Hepatocyte (in vitro differentiated cells): ENCODE measurements at regions not wholly inside any gene's neighbourhood (a gene's known extent, or its start where the extent isn't known, plus 50 kb on each side); places are given as distances from the start of the nearest gene placed in this dataset.
A peak's percentile ranks its signal among the peaks of the same experiment; 100 is the strongest.

Experiments used
- DNase-seq: peaks from one replicate; pipeline ENCODE4 v3.0.0-alpha.2; 2016; ENCODE audit warnings: low spot score
- H2AFZ ChIP-seq: fragments of 200-600 bp; sonication (generic); 2 replicates; pipeline ENCODE4 v1.6.0; 2016; ENCODE audit warnings: antibody characterized with exemption, mild to moderate bottlenecking
- H3K27ac ChIP-seq: fragments of 200-600 bp; sonication (generic); 2 replicates; pipeline ENCODE4 v1.5.1; 2016; ENCODE audit warnings: mild to moderate bottlenecking
- H3K27me3 ChIP-seq: fragments of 200-600 bp; sonication (generic); 2 replicates; pipeline ENCODE4 v1.6.1; 2016
- H3K36me3 ChIP-seq: fragments of 200-600 bp; sonication (generic); replicated peaks from 2 replicates; pipeline ENCODE4 v1.5.1; 2016; ENCODE audit warnings: low read depth; ENCODE audit not compliant: insufficient read depth
- H3K4me1 ChIP-seq: fragments of 200-600 bp; sonication (generic); 2 replicates; pipeline ENCODE4 v1.5.1; 2016; ENCODE audit warnings: mild to moderate bottlenecking, moderate library complexity; ENCODE audit not compliant: insufficient read depth
- H3K4me2 ChIP-seq: fragments of 200-600 bp; sonication (generic); 2 replicates; pipeline ENCODE4 v1.6.0; 2016
- H3K4me3 ChIP-seq: fragments of 200-600 bp; sonication (generic); 2 replicates; pipeline ENCODE4 v1.5.1; 2016; ENCODE audit warnings: mild to moderate bottlenecking
- H3K79me2 ChIP-seq: fragments of 200-600 bp; sonication (generic); 2 replicates; pipeline ENCODE4 v1.6.0; 2017; ENCODE audit warnings: mild to moderate bottlenecking
- H3K9me2 ChIP-seq: fragments of 200-600 bp; sonication (generic); replicated peaks from 2 replicates; pipeline ENCODE4 v1.6.0; 2017; ENCODE audit warnings: mild to moderate bottlenecking; ENCODE audit not compliant: insufficient read depth
- H3K9me3 ChIP-seq: fragments of 200-600 bp; sonication (generic); 2 replicates; pipeline ENCODE4 v1.5.1; 2016; ENCODE audit warnings: low read depth, mild to moderate bottlenecking
- H4K20me1 ChIP-seq: fragments of 200-600 bp; sonication (generic); 2 replicates; pipeline ENCODE4 v1.6.0; 2016; ENCODE audit warnings: mild to moderate bottlenecking; ENCODE audit not compliant: insufficient read depth, poor library complexity, severe bottlenecking
- CTCF ChIP-seq: fragments of 200-600 bp; sonication (generic); IDR thresholded peaks from 2 replicates; pipeline ENCODE4 v1.5.1; 2016; ENCODE audit warnings: antibody characterized with exemption, mild to moderate bottlenecking; ENCODE audit not compliant: poor library complexity
- EZH2 ChIP-seq: fragments of 200-600 bp; sonication (generic); IDR thresholded peaks from 2 replicates; pipeline ENCODE4 v1.6.1; 2016; ENCODE audit warnings: antibody characterized with exemption, mild to moderate bottlenecking, borderline replicate concordance
- EZH2phosphoT487 ChIP-seq: fragments of 200-600 bp; sonication (generic); IDR thresholded peaks from one replicate; pipeline ENCODE4 v1.6.1; 2018; ENCODE audit warnings: antibody characterized with exemption, mild to moderate bottlenecking, low read depth, moderate library complexity; ENCODE audit not compliant: unreplicated experiment, severe bottlenecking
- WGBS: methylation state at CpG from one replicate; pipeline ENCODE4 v1.1.6; 2016; ENCODE audit warnings: low lambda C conversion rate; ENCODE audit errors: missing lambda C conversion rate; 5-methylcytosine and 5-hydroxymethylcytosine counted together

GRCh38 chr13:109509154-109509900 lies 277.1 kb downstream of the IRS2 start:
- Histone ChIP-seq H3K9me3 (no peaks in the 10 kb centered on the region), H3K36me3 (no peaks in the 10 kb centered on the region), H3K27me3 (no peaks in the 10 kb centered on the region), H2AFZ (no peak overlapping the region), H3K4me3 (no peak overlapping the region), H3K4me1 (peaks cover 10% of the 10 kb centered on the region), H3K79me2 (no peaks in the 10 kb centered on the region), H3K27ac (peak overlapping the region; percentile 82), H4K20me1 (no peaks in the 10 kb centered on the region), H3K9me2 (no peaks in the 10 kb centered on the region), H3K4me2 (peak overlapping the region; percentile 6)
- TF ChIP-seq CTCF (no peak), EZH2phosphoT487 (no peak), EZH2 (no peak)
- DNase-seq = peak; percentile 41
- WGBS = 69% methylated on average over 4 of the region's 4 CpGs

- TF ChIP-seq EZH2phosphoT487 (no peak), EZH2 (no peak), CTCF (no peak)
- Histone ChIP-seq H3K79me2 (no peaks in the 10 kb centered on the region), H4K20me1 (no peaks in the 10 kb centered on the region), H3K4me2 (no peak overlapping the region), H3K4me3 (no peak overlapping the region), H3K36me3 (no peaks in the 10 kb centered on the region), H3K27me3 (no peaks in the 10 kb centered on the region), H2AFZ (no peak overlapping the region), H3K4me1 (no peaks in the 10 kb centered on the region), H3K9me3 (no peaks in the 10 kb centered on the region), H3K27ac (no peak overlapping the region), H3K9me2 (no peaks in the 10 kb centered on the region)
- no peak for DNase-seq
- WGBS = 65% methylated on average over 6 of the region's 6 CpGs
Measured at GRCh38 chr13:109500146-109500773, 286.1 kb downstream of the IRS2 start.

GRCh38 chr13:109497917-109498316 lies 288.5 kb downstream of the IRS2 start:
- Histone ChIP-seq H3K9me2 (no peaks in the 10 kb centered on the region), H3K36me3 (no peaks in the 10 kb centered on the region), H3K4me2 (no peak overlapping the region), H3K9me3 (no peaks in the 10 kb centered on the region), H4K20me1 (no peaks in the 10 kb centered on the region), H3K79me2 (no peaks in the 10 kb centered on the region), H2AFZ (no peak overlapping the region), H3K27ac (no peak overlapping the region), H3K27me3 (no peaks in the 10 kb centered on the region), H3K4me1 (no peaks in the 10 kb centered on the region), H3K4me3 (no peak overlapping the region)
- TF ChIP-seq EZH2 (no peak), EZH2phosphoT487 (no peak), CTCF (no peak)
- WGBS = 92% methylated on average over 10 of the region's 10 CpGs
- no peak for DNase-seq

GRCh38 chr13:109496216-109496615 lies 290.2 kb downstream of the IRS2 start:
- no peak for DNase-seq
- WGBS = 74% methylated on average over 7 of the region's 7 CpGs
- Histone ChIP-seq H3K79me2 (no peaks in the 10 kb centered on the region), H3K27ac (no peak overlapping the region), H3K4me2 (no peak overlapping the region), H3K36me3 (no peaks in the 10 kb centered on the region), H3K9me2 (no peaks in the 10 kb centered on the region), H3K4me3 (no peak overlapping the region), H3K27me3 (no peaks in the 10 kb centered on the region), H2AFZ (no peak overlapping the region), H3K4me1 (no peaks in the 10 kb centered on the region), H3K9me3 (no peaks in the 10 kb centered on the region), H4K20me1 (no peaks in the 10 kb centered on the region)
- TF ChIP-seq CTCF = no peak
- TF ChIP-seq EZH2 = no peak
- no peak for TF ChIP-seq EZH2phosphoT487
